Stimulated activated CD8-positive, alpha-beta memory T cell treated with anti-CD3 and anti-CD28 coated beads, Interleukin-7, amount 100 ng/mL, for 48 hours (primary cell): ENCODE measurements at regions not wholly inside any gene's neighbourhood (a gene's known extent, or its start where the extent isn't known, plus 50 kb on each side); places are given as distances from the start of the nearest gene placed in this dataset.

Experiments
- DNase-seq, 2 donors: peaks; one replicate each; pipeline ENCODE4 v3.0.0-alpha.2; 2020; ENCODE audit warnings: low read depth in 1 of 2; ENCODE audit errors: extremely low read depth in 1 of 2

DNA sequence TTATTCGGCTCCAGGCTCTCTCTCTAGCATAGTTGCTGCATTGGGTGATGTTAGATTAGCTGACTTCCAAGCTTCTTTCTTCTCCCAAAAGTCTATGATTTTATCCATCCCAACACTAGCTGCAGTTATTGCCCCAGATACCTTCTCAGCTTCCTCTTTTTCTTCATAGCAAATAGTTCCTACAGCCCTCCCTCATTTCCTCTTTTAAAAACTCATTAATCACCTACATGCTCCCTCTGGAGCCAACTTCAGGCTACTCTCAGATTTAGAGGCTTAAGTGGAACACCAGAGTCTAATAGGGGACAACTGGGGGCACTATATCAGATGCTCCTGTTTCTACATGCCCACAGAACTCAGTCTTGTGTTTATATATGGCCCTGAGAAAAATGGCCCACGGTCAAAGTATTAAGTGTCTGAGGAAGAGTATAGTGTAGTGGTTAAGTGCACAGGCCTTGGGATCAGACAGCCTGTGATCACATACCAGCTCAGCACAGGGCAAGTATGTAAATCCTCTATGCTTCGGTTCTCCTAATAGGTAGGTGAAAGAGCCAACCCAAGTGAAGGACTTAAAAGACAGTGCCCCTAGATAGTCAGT is 241.9 kb upstream of the SLC14A2 start:
- DNase-seq = no peak

DNA sequence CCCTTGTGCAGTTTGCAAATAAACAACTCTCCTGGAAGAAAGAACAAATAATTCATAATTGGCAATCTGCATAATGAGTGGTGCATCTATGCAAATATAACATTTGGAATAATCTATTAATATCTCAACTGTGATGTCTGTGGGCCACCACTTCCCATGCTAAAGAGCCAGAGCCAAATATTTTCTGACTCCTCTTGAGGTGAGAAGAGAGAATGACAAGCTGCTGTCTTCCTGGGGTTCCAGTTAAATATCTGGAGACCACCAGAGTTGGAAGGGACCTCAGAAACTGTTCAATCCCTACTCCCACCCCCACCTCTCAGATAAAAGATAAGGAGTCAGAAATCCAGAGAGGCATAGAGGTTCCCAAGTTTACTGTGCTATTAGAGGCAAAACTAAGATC is 241.0 kb upstream of the SLC14A2 start:
- no peak for DNase-seq

DNA sequence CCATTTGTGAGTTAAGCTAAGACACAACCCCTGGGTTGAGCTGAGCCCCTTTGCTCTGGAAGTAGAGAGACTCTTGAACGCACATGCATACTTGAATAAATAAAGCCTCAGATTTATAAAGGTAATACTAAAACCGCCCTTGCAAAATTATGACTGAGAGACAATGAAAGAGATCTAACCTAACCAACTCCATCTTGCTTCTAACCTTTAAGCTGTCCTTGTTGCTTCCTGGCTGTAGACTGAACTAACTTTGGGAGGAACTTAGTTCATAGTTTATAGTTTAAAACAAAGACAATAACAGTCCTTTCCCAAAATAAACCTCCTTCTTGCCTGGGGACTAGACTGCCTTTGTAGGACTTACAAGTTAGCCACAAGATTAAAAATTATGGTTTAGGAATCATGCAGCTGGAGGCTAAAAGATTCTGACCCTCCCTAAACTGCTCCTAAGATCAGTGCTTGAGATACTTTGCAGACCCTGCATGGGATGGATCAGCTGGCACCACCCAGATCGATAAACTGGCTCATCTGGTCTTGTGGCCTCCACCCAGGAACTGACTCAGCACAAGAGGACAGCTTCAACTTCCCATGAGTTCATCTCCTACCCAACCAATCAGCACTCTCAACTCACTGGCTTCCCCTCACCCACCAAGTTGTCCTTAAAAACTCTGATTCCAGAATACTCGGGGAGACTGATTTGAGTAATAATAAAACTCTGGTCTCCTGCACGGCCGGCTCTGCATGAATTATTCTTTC is 240.2 kb upstream of the SLC14A2 start:
- DNase-seq = no peak

DNA sequence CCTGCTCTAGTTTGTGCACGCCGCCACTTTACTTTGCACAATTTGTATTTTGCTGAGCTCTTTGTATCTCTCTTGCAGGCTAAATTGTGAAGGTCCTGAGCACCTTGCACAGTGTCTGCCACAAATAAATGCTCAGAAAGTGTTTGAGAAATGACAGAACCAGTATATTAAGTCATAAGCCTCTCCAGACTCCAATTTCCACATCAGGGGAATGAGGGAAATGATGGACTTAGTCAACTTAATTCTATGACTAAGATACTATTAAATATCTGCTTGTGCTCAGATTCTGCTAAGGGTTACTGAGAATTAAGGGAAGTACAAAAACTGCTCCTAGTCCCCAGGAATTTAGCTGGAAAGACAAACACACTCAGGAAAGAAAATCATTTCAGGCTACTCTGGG is 239.1 kb upstream of the SLC14A2 start:
- DNase-seq = no peak

DNA sequence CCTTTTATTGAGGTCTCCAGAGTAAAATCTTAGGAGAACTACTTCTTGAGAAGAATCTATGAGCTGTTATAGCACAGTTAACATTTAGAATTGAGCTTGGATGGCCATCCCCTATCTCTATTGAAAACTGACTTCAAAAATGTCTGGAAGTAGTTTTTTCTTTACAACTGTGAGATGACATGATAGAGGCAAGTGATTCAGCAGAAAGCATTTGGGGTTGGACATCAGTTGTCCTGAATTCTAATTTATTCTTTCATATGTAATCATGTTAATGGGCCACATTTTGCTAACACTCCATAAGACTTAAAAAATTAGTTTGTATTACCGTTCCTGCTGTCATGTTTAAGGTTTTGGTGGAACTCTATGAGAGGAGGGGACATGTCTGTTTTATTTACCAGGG is 237.0 kb upstream of the SLC14A2 start:
- DNase-seq = no peak

DNA sequence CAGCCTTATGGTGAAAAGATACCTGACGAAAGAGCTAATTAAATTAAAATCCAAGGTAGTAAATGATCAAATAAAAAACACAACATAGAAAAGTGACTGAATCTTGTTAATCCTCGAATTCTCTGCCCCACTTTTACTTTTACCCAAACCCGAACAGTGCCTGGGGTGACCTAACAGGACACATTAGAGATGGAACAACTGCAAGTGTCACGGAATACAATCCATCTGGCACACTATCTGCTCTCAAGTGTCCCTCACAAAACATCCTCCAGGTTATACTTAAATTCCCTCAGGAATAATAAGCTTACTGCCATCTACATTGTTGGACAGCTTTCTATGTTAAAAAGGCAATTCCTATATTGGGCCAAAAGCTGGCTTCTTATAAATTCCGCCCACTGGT is 236.3 kb upstream of the SLC14A2 start:
- no peak for DNase-seq

DNA sequence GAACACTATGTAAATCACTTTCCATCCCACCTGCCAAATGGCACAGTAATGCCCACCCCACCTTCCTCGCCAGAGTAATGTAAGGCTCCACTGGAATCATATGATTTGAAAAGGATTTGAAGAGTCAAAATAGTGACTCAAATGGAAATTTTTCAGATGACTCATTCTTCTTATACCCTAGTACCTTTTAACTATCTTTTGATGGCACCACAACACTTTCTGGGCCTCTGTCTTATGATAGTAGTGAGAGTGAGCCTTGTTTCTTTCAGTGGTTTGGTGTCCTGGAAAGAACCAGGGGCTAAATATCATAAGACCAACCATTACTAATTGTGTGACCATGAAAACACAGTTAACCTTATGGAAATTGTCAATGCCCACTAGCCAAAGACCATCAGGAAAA is 235.4 kb upstream of the SLC14A2 start:
- DNase-seq = no peak

DNA sequence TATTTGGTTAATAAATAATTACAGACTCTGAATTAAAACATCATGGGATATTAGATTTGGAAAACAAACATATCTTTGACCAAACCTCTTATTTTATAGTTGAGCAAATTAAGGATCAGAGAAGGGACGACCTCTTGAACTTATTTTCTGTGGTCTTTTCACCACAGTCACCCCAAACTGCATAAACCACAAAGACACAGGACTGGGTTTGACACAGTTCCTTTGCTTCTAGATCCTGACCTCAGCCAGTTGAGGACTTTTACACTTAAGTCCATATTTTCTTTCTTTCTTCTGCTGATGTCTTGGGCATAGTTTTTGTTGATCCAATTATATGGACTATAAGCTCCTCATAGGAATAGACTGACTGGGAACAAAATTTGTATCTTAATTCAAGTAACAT is 234.0 kb upstream of the SLC14A2 start:
- no peak for DNase-seq

DNA sequence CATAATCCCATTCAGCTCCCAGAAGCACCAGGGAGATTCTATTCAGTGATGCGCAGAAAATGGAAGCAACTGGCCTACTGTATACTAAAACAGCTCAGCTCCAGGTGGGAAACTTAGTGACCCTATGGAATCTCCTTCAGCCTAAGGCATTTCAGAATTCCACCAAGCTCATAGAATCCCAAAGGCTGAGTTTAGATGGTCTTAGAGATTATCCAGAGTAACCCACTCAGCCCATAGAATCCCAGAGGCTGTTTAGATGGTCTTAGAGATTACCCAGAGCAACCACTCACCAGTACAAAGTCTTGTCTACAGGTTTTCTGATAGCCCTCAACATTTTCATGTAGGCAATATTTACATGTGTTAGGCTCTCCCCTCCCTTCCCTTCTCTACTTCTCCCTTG is 232.0 kb upstream of the SLC14A2 start:
- DNase-seq = no peak

DNA sequence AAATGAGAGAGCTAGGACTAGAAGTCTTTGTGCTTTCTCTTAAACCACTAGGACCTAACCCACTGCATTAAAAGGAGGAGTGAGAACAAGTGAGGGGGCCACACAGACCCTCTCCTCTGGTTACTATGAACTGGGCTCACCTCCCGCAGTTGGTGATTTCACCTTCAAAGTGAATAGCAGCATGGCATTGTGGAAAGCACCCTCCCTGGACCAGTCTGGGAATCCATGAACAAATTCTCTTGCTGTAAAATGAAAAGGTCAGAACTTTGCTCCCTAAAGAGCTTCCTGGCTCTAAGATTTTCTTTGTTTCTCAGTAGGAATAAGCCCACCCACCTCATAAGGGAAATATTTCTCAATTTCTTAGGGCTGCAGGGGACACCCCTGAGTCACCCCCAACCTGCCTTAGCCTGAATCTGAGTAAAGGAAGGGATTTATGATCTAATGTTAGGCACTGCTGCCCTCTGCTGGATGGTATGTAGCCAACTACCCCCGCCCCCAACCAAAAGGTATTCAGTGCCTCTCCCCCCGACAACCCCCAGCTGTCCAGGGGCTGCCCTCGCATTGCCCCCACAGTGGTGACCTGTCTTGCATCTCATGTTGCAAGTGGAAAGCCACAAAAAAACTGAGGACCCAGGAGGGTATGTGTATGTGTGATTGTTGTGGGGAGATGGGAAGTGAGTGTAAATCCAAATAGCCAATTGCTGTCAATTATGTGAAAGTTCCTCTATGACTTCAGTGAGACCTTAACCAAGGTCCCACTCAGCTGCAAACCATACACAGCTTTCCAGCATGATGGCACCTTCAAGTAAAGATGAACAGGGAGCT is 230.9 kb upstream of the SLC14A2 start:
- DNase-seq = peak in 1 of 2 donors; percentile 17

DNA sequence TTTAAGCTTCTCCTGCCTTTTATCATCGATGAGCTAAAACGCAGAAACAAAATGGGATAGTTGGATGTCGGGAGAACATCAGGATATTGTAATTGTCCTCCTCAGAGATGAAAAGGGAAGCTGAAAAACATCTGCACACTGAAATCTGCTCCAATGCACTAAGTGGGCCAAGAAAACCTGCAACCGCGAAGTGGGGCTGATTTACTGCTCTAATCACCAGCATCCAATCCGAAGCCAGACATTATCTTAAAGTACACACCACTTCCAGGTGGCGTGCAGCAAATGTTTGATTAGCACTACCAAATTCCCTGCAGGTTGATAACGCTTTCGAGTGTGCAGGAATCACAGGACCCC is 230.3 kb upstream of the SLC14A2 start:
- DNase-seq = no peak

DNA sequence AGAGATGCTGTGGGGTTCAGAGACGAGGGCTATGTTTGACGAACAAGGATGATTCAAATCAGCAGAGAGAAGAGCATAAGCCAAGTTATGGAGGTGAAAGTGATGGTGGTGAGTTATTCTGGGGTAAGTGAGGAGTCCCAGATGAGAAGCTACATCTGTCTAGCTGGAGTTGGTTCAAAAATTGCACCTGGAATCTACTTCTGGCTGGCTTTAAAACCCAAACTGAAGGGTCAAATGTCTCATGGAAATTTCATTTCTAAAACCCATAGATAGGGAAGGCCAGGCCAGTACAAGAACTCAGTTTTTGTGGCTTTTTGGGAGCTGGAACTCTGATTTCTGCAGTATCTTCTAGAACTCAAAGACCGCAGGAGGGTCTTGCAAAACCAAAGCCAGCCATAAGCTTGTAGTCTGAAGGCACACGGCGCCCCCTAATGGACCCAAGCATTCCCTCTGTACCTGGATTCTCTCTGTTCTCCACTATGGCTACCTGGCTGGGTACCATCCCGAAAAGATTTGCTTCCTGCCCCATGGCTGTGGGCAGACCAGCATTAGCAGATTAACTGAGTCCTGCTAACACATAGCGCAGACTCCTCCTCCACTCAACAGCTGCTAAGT is 229.1 kb upstream of the SLC14A2 start:
- DNase-seq = no peak

DNA sequence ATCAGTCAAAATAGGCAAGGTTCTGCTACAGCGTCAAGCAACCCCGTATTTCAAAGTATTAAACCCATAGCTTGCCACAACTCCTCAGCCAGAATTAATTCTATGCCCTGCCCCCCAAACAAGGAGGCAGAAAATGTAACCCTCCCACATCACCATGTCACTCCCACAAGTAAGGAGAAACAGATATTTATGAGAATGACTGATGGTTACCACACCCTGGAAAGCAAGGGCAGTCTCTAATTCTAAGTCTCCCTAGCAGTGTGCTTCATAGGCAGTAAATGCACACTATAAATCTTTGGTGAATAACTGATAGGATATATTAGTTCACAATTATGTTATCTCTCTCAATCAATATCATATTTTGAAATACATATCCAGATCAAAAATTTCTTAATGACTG is 228.0 kb upstream of the SLC14A2 start:
- DNase-seq = no peak

DNA sequence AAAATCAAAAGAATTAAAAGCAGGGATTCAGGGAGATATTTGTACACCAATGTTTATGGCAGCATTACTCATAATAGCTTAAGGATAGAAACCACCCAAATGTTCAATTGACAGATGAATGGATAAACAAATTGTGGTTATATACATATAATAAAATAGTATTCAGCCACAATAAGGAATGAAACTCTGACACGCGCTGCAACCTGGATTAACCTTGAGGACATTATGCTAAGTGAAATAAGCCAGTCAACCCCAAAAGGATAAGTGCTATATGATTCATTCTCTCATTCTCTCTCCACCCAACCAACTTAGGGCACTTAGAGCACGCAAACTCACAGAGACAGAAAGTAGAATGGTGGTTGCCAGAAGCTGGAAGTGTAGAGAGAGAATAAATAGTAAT is 216.8 kb upstream of the SLC14A2 start:
- no peak for DNase-seq

DNA sequence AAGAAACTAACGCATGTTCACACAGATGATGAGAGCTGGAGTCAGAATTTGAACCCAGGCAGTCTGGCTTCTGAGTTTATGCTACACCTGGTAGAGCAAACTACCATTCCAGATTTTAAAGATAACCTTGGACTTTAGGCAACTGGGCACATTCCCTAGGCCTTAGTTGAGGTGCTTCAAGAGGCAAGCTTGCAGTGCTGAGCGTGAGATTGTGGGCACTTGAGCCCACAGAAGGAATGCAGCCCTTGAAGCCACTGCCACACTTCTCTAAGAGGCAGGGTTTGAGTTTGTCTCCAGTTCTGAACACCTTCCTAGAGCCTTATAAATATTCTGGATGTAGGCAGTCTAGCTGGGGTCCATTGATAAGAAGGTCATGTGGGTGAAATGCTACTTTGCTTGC is 216.1 kb upstream of the SLC14A2 start:
- no peak for DNase-seq

DNA sequence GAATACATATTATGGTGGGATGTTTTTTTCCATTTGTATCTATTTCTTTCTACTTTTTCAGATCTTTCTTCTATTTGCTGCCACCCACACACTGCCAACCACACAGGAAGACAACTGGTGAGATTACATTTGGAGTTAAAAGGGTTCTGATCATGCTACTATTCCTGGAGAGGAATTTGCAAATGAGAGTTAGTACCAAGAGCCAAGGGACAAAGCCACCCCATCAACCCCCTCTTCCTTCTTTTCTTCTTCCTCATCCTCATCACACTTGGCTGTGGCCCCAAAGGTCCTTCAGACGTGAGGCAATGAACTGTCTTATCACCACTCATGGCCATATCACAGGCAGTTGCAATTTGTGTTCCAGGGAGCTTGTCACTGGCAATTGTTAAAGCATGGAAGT is 215.6 kb upstream of the SLC14A2 start:
- DNase-seq = no peak

DNA sequence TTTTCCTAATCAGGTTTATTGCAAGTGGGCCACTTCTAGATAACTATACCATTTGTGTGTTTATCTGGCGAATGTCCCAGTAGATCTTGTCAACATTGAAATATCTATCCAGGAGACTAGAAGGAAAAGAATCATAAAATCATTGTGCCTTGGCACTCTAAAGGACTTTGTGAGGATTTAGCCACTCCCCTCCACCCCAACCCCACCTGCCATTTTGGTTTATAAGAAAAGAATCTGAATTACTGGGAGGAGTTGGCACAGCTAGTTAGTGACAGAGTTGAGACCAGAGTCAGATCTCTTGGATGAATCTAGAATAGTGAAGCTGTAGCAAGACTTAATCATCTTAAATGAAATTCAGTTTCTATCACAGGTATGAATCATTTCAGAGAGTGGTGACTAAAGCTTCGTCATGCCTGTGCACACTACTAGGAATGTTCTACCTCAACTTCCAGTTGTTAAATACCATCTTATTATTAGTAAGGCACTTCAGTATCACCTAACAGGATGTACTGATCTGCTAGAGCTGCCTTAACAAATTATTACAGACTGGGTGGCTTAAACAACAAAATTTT is 212.7 kb upstream of the SLC14A2 start:
- DNase-seq = no peak

DNA sequence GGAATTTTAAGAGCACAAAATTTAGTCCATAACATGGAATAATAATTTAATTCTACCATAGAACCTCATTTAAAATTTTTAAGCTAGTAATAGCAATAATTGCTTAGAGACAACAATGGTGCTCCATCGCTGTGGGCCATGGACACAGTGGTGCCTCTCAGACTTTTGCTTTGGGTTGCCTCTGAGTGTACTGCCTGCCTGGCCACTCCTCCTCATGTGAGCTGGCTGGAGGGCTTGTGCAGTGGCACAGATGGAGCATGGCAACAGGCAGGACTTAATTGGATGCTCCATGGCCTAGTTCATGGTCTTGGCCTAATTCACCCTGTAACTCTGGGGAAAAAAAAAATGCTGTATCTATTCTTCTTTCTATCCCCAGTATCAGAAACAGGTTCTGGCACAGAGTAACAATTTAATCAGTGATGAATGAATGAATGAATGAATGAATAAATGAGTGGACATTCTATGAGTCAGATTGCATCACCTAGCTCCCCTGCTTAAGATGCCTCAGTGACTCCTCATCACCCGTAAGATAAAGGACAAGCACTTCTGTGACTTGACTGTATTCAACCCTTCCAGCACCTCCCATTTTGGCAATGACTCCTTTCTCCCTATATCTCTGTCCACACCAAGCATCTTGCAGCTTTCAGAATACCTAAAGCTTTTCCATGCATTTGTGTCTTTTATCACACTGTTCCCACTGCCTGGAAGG is 211.8 kb upstream of the SLC14A2 start:
- DNase-seq = no peak

DNA sequence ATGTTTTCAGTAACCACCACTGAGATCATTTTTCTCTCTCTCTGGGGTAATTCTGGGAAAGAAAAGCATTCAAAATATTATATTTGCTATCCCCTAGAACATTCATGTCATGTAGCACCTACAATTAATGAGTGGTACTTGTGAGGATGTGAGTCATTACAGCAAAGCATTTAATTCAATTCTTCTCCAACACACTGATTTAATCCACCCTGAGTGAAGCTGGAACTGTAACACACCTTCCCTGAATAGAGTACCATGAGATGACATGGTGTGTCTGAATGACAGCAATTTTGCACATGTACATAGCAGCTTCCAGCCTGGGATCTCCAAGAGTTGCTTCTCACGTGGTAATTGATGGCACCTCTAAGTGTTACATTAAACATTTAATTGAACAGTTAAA is 207.1 kb upstream of the SLC14A2 start:
- no peak for DNase-seq

DNA sequence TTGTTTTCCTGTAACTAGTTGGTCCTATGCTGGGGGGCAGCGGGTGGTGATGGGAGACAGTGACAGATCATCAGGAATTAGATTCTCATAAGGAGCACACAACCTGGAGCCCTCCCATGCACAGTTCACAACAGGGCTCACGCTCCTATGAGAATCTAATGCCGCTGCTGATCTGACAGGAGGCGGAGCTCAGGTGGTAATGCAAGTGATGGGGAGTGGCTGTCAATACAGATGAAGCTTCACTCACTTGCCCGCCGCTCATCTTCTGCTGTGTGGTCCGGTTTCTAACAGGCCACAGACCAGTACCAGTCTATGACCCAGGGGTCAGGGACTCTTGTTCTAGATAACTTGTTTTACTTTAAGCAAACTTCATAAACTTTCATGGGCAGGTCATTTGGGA is 205.3 kb upstream of the SLC14A2 start:
- DNase-seq = no peak

DNA sequence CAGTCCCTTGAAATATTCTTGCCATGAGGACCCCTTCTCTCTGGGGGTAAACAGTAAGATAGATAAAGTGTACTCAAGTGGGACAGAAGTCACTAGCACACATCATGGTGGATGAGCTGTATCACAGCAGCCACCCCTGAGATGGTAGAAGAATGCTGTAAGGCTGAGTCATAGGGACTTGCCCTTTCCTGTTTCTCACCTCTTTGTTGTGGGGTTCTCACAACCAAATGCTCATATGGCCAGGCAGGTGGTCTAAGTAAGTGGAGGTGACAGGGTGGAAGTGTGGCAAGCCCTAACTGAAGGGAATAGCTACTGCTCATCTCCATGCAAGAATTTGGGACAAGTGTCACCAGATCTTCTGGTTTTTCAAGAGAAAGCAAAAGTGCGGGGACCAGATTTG is 202.7 kb upstream of the SLC14A2 start:
- DNase-seq = no peak
